PC-3 (cell line): ENCODE measurements at regions not wholly inside any gene's neighbourhood (a gene's known extent, or its start where the extent isn't known, plus 50 kb on each side); places are given as distances from the start of the nearest gene placed in this dataset.

Experiments
- CTCF ChIP-seq: fragments of 300-600 bp; sonication (generic); conservative IDR thresholded peaks from 2 replicates; pipeline ENCODE4 v1.5.1; 2017; ENCODE audit warnings: antibody characterized with exemption, low read depth, mild to moderate bottlenecking, low read length
- EZH2 ChIP-seq: fragments of 300-600 bp; sonication (generic); IDR thresholded peaks from one replicate; pipeline ENCODE4 v1.6.1; 2017; ENCODE audit warnings: antibody characterized with exemption, mild to moderate bottlenecking, low read length; ENCODE audit not compliant: unreplicated experiment
- EZH2phosphoT487 ChIP-seq: fragments of 300-600 bp; sonication (generic); IDR thresholded peaks from 2 replicates; pipeline ENCODE4 v1.6.1; 2018; ENCODE audit warnings: mild to moderate bottlenecking, antibody characterized with exemption, low read length, borderline replicate concordance

- TF ChIP-seq CTCF (no peak), EZH2 (no peak), EZH2phosphoT487 (no peak)
Observed at GRCh38 chr12:88299567-88300101, 157.5 kb downstream of the TMTC3 start.
